Smooth muscle cell (in vitro differentiated cells): ENCODE measurements at regions not wholly inside any gene's neighbourhood (a gene's known extent, or its start where the extent isn't known, plus 50 kb on each side); places are given as distances from the start of the nearest gene placed in this dataset.

Experiments
- DNase-seq: peaks from one replicate; lab custom pipeline; 2025; ENCODE audit not compliant: unreplicated experiment; lab: John Stamatoyannopoulos, UW
- H2AFZ ChIP-seq: fragments of 200-600 bp; sonication (generic); 2 replicates; pipeline ENCODE4 v1.6.0; 2016; ENCODE audit warnings: antibody characterized with exemption, low read depth, mild to moderate bottlenecking
- H3F3A ChIP-seq: fragments of 200-600 bp; sonication (generic); 2 replicates; pipeline ENCODE4 v1.6.0; 2017; ENCODE audit warnings: antibody characterized with exemption, low read depth
- H3K27ac ChIP-seq: fragments of 200-600 bp; sonication (generic); 2 replicates; pipeline ENCODE4 v1.5.1; 2016; ENCODE audit warnings: low read depth, mild to moderate bottlenecking
- H3K27me3 ChIP-seq: fragments of 200-600 bp; sonication (generic); 2 replicates; pipeline ENCODE4 v1.6.1; 2016; ENCODE audit warnings: low read depth, mild to moderate bottlenecking
- H3K36me3 ChIP-seq: fragments of 200-600 bp; sonication (generic); 2 replicates; pipeline ENCODE4 v1.5.1; 2016; ENCODE audit warnings: low read depth
- H3K4me1 ChIP-seq: fragments of 200-600 bp; sonication (generic); 2 replicates; pipeline ENCODE4 v1.5.1; 2016; ENCODE audit warnings: low read depth
- H3K4me2 ChIP-seq: fragments of 200-600 bp; sonication (generic); 2 replicates; pipeline ENCODE4 v1.6.0; 2016; ENCODE audit warnings: mild to moderate bottlenecking
- H3K4me3 ChIP-seq: fragments of 200-600 bp; sonication (generic); 2 replicates; pipeline ENCODE4 v1.5.1; 2016; ENCODE audit warnings: mild to moderate bottlenecking
- H3K79me2 ChIP-seq: fragments of 200-600 bp; sonication (generic); 2 replicates; pipeline ENCODE4 v1.6.0; 2016; ENCODE audit warnings: low read depth, mild to moderate bottlenecking
- H3K9ac ChIP-seq: fragments of 200-600 bp; sonication (generic); 2 replicates; pipeline ENCODE4 v1.6.0; 2016; ENCODE audit warnings: low read depth
- H3K9me3 ChIP-seq: fragments of 200-600 bp; sonication (generic); replicated peaks from 2 replicates; pipeline ENCODE4 v1.5.1; 2016; ENCODE audit warnings: low read depth
- H4K20me1 ChIP-seq: fragments of 200-600 bp; sonication (generic); 2 replicates; pipeline ENCODE4 v1.6.0; 2016; ENCODE audit warnings: low read depth
- CTCF ChIP-seq: fragments of 200-600 bp; sonication (generic); IDR thresholded peaks from 2 replicates; pipeline ENCODE4 v1.5.1; 2017; ENCODE audit warnings: borderline replicate concordance, mild to moderate bottlenecking, antibody characterized with exemption; ENCODE audit not compliant: insufficient read depth, poor library complexity, severe bottlenecking
- WGBS: methylation state at CpG from one replicate; pipeline ENCODE4 v1.1.7; 2016; ENCODE audit warnings: low lambda C conversion rate; 5-methylcytosine and 5-hydroxymethylcytosine counted together

GRCh38 chrX:10073671-10074070 lies 83.1 kb upstream of the CLCN4 start:
- no peaks in the 10 kb centered on the region for H3K79me2 ChIP-seq
- H3K4me1 ChIP-seq = no peaks in the 10 kb centered on the region
- H3K9ac ChIP-seq = no peak overlapping the region
- no peaks in the 10 kb centered on the region for H3K27me3 ChIP-seq
- WGBS = 65% methylated on average over 1 of the region's 1 CpG
- no peak overlapping the region for H3K4me3 ChIP-seq
- H3K36me3 ChIP-seq = no peaks in the 10 kb centered on the region
- no peaks in the 10 kb centered on the region for H3F3A ChIP-seq
- no peak overlapping the region for H2AFZ ChIP-seq
- TF ChIP-seq CTCF = no peak
- no peak overlapping the region for H3K4me2 ChIP-seq
- H4K20me1 ChIP-seq = no peaks in the 10 kb centered on the region
- no peaks in the 10 kb centered on the region for H3K9me3 ChIP-seq
- DNase-seq = no peak
- no peak overlapping the region for H3K27ac ChIP-seq

GRCh38 chrX:10074241-10074941 lies 82.4 kb upstream of the CLCN4 start:
- Histone ChIP-seq H3K9me3 (no peaks in the 10 kb centered on the region), H3K4me3 (no peak overlapping the region), H3K4me1 (no peaks in the 10 kb centered on the region), H3F3A (no peaks in the 10 kb centered on the region), H2AFZ (no peak overlapping the region), H3K9ac (no peak overlapping the region), H3K27ac (no peak overlapping the region), H4K20me1 (no peaks in the 10 kb centered on the region), H3K27me3 (no peaks in the 10 kb centered on the region), H3K4me2 (no peak overlapping the region), H3K79me2 (no peaks in the 10 kb centered on the region), H3K36me3 (no peaks in the 10 kb centered on the region)
- no peak for TF ChIP-seq CTCF
- WGBS = 76% methylated on average over 9 of the region's 9 CpGs
- no peak for DNase-seq

GRCh38 chrX:10076765-10077164 lies 80.0 kb upstream of the CLCN4 start:
- Histone ChIP-seq H3K27ac (peak overlapping the region; percentile 77), H3K4me3 (no peak overlapping the region), H3K79me2 (no peaks in the 10 kb centered on the region), H3F3A (no peaks in the 10 kb centered on the region), H3K27me3 (no peaks in the 10 kb centered on the region), H3K9ac (no peak overlapping the region), H3K36me3 (no peaks in the 10 kb centered on the region), H2AFZ (no peak overlapping the region), H3K4me1 (no peaks in the 10 kb centered on the region), H3K9me3 (no peaks in the 10 kb centered on the region), H4K20me1 (no peaks in the 10 kb centered on the region), H3K4me2 (no peak overlapping the region)
- 93% methylated on average over 7 of the region's 7 CpGs for WGBS
- no peak for DNase-seq
- no peak for TF ChIP-seq CTCF
